SW 1271 (cell line): ENCODE measurements at regions not wholly inside any gene's neighbourhood (a gene's known extent, or its start where the extent isn't known, plus 50 kb on each side); places are given as distances from the start of the nearest gene placed in this dataset.
"Not testable (repeated sequence)": the region's sequence is repeated elsewhere in the genome, so short reads cannot be mapped to it uniquely, and the experiment has no call there.

Experiments
- DNase-seq, 2 experiments: peaks; one replicate each; lab custom pipeline; 2025; lab: John Stamatoyannopoulos, UW

DNA sequence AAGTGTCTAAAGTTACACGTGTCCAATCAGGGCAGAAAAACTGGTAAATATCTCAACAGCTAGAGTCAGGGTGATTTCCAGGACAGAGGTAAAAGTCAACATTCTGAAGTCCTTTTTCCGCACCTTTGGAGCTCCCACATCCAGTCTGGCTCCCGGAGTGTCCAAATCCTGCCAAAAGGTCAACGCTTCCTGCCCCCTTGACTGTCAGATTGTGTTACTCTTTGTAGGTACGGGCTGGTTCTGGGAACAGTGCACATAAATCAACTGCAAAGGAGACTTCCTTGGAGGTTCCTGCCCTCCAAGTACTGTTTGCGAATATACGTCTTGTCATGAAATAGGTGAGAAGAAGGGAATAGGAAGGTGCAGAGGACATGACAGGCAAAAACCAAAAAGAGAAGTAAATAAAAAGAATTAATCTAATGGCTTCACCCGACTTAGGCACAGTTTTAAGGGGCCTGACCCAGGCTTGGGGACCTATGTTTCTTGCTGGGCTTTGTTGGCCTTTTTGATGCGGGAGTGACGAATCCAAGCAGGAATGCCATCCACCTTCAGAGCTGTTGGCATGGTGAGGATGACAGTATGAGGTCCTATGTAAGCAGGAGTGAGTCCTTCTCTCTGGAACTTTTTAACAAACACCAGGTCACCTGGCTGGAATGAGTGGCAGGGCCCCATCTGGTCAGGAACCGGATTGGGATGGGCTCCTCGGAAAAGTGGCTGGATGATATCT, 155.4 kb downstream of the TRIM27 start:
- DNase-seq, result no peak

DNA sequence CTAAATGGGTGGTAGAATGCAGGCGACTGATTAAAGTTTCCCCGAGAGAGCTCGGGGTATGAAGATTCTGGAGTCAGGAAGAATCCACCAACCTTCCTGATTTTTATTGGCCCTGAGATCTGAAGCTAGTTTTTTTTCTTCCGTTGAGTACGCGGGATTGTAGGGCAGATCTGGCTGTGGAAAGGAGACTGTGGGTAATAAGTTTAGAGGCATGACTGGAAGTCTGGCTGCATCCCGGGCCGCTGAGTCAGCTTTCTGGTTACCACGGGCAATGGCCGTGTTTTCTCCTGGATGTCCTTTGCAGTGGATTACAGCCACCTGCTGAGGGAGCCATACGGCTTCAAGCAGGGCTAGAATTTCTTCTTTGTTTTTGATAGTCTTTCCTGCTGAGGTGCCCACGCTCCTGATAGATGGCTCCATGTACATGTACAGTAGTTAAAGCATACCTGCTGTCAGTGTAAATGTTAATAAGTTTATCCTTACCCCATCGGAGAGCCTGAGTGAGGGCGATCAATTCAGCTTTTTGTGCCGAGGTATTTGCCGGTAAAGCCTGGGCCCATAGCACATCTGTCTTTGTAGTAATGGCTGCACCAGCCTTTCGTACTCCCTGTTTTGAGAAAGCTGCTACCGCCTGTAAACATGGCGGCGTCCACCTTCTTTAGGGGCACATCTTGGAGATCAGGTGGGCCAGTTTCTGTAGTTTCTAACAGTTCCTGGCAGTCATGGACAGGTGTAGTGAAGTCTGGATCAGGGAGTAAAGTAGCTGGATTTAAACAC, 154.0 kb downstream of the TRIM27 start:
- DNase-seq, result peak; percentile 4 to 34

DNA sequence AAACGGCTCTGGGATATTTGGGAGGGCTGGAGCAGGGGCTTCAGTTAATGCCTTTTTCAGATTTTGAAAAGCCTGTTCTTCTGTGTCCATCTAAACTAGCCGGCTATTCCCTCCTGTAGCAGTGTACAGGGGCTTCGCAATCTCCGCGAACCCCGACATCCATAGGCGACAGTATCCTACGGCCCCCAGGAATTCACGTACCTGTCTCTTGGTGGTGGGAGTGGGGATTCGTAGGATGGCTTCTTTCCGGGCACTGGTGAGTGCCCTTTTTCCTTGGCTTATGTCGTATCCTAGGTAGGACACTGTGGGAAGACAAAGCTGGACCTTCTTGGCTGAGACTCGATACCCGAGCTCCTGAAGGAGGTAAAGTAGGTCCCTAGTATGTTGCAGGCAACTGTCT, 153.1 kb downstream of the TRIM27 start:
- DNase-seq, result no peak

DNA sequence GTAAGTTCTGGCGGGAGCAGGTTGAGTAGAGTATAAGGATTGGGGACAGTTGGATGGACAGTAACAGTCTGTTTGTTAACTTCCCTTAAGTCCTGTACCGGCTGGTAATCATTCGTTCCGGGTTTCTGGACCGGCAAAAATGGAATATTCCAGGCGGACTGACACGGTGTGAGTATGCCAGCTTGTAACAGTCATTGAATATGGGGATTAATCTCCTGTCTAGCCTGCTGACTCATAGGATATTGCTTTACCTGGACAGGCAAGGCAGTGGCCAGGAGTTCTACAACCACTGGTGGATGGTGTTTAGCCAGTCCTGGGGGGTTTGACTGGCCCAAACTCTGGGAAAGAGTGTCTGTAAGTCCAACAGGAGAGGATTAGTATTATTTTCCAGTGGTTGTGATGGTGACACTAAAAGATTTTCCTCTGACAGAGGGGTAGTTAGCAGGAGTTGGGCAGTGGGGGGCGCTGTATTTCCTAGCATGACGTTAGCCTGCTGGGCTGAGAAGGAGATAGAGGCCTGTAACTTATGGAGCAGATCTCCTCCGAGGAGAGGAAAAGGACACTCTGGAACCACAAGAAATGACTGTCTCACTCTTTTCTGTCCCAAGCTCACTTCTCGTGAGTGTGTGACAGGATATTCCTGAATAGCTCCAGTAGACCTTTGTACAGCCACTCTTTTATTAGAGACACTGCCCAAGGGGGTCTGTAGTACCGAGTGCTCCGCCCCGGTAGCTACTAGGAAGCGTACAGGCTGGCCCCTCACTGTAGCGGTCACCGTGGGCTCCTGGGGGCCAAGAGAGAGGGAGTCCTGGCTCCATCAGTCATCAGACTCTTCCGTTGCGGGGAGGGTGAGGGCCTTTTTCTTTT, 152.2 kb downstream of the TRIM27 start:
- no peak for DNase-seq

DNA sequence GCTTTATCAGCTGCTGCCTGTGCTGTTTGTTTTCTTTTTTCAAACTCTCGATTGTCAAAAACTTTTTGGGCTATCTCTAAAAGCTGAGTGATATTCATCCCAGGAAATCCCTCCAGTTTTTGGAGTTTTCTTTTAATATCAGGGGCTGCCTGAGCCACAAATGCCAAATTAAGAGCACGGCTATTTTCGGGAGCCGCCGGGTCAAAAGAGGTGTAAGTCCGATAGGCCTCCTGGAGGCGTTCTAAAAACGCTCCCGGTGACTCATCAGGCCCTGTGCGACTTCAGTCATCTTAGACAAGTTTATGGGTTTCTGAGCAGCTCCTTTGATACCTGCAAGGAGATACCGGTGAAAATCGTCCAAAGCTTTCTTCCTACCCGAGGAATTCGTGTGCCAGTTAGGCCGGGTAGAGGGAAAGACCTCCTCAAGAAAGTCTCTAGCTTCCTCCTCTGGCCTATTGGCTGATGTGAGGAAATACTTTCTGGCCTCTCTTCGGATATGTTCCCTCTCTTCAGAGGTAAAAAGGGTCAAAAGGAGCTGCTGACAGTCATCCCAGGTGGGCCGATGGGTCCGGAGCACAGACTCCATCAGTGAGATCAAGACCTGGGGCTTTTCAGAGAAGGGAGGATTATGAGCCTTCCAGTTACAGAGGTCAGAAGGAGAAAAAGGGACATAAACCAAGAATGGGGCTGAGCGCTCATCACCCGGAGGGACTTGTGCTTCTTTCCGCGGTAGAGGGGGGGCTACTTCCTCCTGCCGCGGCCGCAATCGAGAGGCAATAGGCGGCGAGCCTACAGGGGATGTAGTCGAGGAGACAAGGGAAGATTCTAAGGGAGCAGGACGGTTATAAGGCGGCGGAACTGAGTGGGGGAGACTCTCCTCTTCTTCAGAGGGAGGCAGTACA, 151.1 kb downstream of the TRIM27 start:
- no peak for DNase-seq

DNA sequence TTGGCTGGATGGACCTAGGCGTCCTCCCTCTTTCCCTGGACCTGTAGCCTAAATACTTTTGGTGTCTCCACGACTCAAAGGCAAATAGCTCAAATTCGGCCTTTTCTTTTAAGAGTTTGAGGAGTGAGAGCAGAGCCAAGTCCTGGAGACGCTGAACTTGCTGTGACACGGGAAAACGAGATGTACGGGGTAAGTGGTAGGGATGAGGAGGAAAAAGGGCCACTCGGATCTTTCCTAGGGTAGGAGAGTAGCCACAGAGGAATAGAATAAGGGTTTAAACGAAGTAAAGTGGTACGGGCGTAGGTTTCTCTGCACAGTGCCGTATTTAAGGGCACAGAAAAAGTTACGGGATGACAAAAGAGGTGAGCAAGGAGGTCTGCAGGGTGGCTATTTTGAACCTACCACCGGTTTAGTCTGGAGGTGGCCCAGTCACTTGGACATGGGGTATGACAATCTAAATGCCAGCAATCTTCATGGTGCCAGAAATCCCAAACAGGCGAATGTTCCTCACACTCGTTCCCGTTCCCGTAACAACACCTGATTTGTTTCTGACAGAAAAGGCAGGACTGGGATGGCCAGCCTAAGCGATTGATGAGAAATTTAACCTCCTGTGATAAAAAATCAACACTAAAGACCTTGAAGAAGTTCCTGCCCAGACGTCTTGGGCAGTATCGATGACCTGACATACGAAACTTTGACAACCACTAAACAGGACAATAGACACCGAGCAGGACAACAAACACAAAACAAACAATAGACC, 149.3 kb downstream of the TRIM27 start:
- DNase-seq, result no peak

DNA sequence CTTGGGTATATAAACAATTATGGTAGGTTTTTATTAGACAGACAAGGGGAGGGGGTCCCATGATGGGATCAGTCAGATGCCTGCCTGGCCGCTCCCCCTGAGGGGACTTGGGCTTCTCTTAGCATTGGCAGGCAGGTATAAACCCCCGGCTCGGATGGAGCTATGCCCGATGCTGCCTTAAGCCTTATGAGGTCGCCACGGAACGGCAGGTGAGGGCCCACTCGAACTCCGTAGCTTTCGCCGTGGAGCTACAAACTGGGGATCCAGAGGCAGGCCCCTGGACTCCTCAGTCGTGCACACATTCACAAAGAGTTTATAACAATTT, 148.8 kb downstream of the TRIM27 start:
- no peak for DNase-seq

DNA sequence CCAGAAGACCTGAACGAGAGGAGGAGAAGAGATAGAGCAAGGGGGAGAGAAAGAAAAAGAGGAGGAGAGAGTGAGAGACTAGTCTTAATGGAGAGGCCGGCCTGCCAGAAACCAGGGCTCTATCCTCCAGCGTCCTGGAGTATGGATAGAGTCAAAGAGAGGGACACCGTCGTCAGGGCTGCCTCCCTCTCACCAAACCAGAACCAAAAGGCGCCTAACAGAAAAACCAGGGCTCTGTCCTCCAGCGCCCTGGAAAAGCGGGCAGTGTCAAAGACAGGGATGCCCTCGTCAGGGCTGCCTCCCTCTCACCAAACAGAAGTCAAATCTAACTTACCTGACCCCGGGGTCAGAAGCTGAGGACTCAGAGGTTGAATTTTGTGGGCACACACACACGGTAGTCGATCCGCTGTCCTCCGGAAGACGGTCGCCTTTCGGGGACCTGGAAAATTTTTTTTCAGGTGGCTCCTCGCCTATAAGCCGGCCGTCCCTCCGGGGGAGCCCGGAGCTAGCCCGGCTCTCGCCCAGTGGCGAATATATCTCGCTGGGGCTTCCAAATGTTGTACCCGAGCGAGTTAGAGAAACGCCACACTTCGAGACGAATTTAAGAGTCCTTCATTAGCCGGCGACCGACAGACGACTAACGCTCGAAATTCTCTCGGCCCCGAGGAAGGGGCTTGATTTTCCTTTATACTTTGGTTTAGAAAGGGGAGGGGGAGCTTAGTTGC, 148.2 kb downstream of the TRIM27 start:
- DNase-seq, result no peak

DNA sequence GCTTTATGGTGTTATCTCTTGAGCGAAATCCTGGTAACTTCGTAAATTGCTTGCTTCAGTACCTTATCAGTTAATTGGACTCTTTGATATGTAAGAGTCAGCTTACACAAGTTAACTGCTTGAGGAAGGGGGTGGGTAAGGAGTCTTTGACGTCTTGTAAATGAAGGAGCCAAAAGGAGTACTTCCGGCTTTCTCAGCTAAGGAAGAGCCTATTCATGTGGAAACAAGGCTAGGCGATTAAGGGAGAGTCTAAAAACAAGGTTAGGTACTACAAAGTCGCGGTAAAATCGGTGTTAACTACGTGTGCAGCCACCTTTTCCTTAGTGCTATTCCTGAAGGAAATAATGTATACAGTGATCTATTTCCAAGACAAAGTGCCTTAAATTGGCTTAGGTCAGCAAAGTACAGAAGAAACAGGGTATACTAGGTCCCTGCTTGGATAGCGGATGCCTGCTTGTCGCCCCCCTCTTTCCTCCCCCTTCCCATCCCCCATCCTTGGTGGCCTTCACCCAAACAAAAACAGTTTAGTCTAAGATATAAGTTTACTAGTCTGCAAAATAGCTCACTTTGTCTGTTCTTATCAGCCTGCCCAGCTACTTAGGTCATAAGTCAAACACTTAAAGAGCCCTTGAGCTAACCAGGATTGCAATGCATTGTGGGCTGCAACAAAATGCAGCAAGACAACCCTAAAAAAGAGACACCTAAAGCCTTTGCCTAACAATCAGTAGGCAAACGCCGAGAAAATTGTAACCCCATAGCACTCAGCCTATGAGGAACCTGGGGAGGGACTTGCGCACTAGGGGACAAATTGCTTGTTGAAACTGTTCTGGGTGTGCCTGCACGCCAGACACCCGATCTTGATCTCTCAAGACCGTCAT, 147.3 kb downstream of the TRIM27 start:
- no peak for DNase-seq

DNA sequence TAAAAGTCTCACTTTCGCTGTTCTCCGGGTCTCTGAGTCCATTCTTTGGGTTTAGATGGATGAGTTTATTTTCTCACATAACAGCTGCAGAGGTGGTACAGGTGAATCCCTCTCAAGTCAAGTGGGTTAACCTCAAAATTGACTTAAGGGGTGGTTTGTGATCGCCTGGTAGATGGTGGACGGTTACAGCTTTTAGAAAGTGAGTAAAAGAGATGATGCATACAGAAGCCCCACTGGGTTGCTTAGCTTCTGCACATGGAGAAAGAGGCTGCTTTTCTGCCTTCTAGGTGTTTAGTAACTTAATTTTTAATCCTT, 146.7 kb downstream of the TRIM27 start:
- no peak for DNase-seq

DNA sequence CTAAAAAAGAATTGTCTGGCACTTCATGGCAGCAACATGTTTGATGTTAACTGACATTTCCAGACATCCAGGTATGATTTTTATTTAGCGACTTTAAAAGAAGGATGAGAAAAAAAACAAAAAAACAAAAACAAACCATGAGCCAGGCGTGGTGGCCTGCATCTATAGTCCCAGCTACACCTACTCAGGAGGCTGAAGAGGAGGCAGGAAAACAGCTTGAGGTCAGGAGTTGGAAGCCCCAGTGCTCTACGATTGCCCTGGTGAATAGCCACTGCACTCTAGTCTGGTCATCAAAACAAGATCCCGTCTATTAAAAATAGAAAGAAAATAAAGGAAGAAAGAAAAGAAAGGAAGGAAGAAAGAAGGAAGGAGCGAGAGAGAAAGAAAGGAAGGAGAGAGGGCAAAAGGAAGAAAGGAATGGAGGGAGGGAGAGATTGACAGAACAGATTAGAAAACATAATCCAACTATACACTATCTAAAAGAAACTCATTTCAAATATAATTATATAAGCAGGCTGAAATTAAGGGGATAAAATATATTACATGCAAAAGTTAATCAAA, 141.6 kb downstream of the TRIM27 start:
- no peak for DNase-seq

DNA sequence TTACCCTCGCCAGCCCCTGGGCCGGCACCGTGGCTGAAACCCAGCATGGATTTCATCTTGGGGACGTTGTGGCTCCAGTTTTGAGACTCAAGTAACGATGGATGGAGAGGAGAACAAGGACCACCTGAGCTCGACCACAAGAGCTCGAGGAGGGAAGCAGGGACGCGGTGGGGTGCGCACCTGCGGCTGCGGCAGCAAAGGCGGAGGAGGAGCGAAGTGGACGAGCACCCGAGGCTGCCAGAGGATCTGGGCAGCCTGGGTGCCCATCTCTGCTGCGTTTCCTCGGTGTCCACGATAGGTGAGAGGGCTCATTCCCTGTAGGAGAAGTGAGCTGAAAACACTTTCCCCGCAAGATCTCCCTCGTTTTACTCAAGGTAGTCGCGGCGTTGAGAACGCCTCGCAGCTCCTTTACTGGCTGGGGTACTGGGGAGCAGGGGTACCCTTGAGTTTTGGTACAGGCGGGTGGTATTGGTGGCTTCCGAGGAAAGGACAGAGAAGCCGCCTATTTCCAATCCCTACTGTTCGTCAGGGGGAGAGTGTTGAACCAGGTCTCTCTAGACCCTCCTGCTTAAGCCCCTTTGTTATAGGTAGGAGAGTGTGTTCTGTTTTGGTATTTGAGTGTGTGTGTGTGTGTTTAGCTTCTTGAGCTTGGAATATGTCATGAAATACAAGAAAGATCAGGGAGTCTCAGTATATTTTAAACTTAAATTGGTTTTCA, 137.7 kb downstream of the TRIM27 start:
- no peak for DNase-seq

DNA sequence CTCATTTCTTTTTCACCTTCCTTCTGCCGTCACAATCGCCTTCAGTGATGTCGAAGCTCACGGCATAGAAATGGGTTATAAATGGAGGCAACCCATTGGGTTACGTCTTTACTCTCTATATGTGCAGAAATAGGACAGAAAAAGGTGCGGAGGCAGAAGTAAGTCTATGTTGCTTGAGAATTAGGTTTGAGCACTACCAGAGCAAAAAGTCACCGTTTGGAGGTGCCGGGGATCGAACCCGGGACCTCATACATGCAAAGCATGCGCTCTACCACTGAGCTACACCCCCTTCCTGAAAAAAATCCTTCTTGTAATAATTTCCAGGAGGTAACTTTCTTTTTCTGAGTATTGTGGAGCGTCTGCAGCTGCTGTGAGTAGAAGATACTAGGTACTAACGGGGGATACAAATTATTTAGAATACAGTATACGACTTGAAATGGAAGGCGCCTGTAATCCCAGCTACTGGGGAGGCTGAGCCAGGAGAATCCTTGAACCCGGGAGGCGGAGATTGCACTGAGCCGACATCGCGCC, 134.2 kb downstream of the TRIM27 start:
- DNase-seq, result peak; percentile 68 to 84

DNA sequence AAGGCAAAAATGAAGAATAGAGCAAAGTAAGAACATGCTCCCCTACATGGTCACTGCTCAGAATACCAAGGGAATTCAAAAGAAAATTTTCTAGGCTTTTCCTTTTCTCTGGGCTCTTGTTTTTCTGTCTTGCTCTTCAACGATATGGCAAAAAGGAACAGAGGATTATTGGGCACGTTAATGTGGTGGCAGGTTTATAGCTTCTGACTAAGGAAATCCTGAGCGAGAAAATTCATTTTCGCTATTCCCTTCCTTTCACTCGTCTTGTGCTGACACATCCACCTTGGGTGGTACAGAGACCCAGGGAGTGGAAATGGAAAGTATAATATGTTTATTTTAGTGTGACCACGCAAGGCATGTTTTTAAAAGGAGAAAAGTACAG, 132.8 kb downstream of the TRIM27 start:
- no peak for DNase-seq

DNA sequence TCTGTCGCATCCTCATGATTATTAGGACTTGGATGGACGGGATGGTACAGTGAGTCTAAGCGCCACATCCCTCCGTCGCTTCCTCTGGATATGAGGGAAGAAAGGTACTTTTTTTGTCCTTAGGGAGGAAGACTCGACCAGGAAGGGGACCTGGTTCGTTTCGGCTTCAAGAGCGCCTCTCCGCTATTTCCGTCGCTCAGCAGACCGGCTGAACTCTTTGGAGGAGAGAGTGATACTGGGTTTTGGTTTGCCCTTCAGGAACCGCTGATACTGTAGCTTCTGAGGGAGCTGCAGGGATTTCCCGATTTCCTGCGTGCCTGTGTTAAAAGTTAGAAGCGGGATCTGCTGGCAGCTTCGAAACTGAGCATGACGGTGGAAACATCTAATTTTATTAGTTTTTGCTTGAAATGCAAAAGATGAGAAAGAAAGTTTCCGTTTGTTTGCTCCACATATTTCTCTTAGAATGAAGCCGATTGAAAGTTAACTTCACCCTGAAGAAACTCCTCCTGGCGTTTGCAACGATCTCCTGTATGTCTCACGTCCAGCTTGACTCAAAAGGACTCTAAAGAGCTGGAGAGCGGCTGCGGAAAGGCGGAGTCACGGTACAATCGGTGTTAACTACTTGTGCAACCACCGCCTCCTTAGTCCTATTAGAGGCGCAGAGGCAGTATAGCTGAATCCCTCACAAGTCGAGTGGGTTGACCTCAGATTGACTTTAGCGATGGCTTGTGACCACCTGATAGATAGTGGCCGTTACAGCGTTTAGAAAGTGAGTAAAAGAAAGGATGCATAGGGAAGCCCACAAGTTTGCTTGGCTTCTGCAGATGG, 129.4 kb downstream of the TRIM27 start:
- no peak for DNase-seq

DNA sequence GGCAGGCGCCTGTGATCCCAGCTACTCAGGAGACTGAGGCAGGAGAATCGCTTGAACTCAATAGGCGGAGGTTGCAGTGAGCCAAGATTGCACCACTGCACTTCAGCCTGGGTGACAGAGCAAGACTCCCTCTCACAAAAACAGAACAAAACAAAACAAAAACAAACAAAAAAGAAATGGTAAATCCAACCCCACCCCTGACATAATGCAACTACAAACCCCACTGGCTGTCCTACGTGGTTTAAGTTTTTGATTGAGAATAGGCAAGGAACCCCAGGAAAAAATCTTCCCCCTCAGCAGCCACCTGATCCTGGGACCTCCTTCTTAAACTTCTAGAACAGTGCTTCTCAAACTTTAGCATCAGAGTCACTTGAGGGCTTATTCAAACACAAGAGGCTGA, 123.1 kb downstream of the TRIM27 start:
- DNase-seq, result not testable (repeated sequence)
